Trophoblast cell (in vitro differentiated cells and primary cell): ENCODE measurements at regions not wholly inside any gene's neighbourhood (a gene's known extent, or its start where the extent isn't known, plus 50 kb on each side); places are given as distances from the start of the nearest gene placed in this dataset.

ENCODE experiments used
- DNase-seq, 2 donors: peaks; one replicate each; pipeline ENCODE4 v3.0.0-alpha.2; 2016
- H2AFZ ChIP-seq: 2 replicates; pipeline ENCODE4 v1.6.1; 2013; ENCODE audit warnings: low read length, moderate library complexity, mild to moderate bottlenecking; ENCODE audit not compliant: insufficient read depth, poor library complexity
- H2AK5ac ChIP-seq: 2 replicates; pipeline ENCODE4 v1.6.1; 2013; ENCODE audit warnings: mild to moderate bottlenecking, low read length
- H2BK120ac ChIP-seq: 2 replicates; pipeline ENCODE4 v1.6.1; 2013; ENCODE audit warnings: low read length, mild to moderate bottlenecking, moderate library complexity; ENCODE audit not compliant: insufficient read depth, poor library complexity
- H2BK12ac ChIP-seq: 2 replicates; pipeline ENCODE4 v1.6.1; 2013; ENCODE audit warnings: mild to moderate bottlenecking, low read length, moderate library complexity
- H2BK5ac ChIP-seq: 2 replicates; pipeline ENCODE4 v1.6.1; 2013; ENCODE audit warnings: low read length, low read depth, moderate library complexity, mild to moderate bottlenecking; ENCODE audit not compliant: poor library complexity
- H3K14ac ChIP-seq: 2 replicates; pipeline ENCODE4 v1.6.1; 2013; ENCODE audit warnings: mild to moderate bottlenecking, low read length
- H3K18ac ChIP-seq: 2 replicates; pipeline ENCODE4 v1.6.1; 2013; ENCODE audit warnings: mild to moderate bottlenecking, low read length
- H3K23ac ChIP-seq: 2 replicates; pipeline ENCODE4 v1.6.1; 2013; ENCODE audit warnings: low read length
- H3K27ac ChIP-seq: 2 replicates; pipeline ENCODE4 v1.5.1; 2013; ENCODE audit warnings: low read depth, mild to moderate bottlenecking, inconsistent platforms, low read length, moderate library complexity
- H3K27me3 ChIP-seq: 2 replicates; pipeline ENCODE4 v1.6.1; 2013; ENCODE audit warnings: inconsistent platforms, mild to moderate bottlenecking, low read length, moderate library complexity; ENCODE audit not compliant: insufficient read depth
- H3K36me3 ChIP-seq, 2 experiments: 1 replicate in 1 of 2; 2 replicates in 1 of 2; pipeline ENCODE4 v1.6.1; 2013; ENCODE audit warnings: low read length in 2 of 2, mild to moderate bottlenecking in 2 of 2, moderate library complexity in 1 of 2; ENCODE audit not compliant: insufficient read depth in 2 of 2, control insufficient read depth in 1 of 2
- H3K4ac ChIP-seq: 2 replicates; pipeline ENCODE4 v1.6.1; 2013; ENCODE audit warnings: low read depth, mild to moderate bottlenecking, low read length, moderate library complexity
- H3K4me1 ChIP-seq, 2 experiments: 1 replicate in 1 of 2; 2 replicates in 1 of 2; pipeline ENCODE4 v1.6.1; 2013; ENCODE audit warnings: low read length in 2 of 2, mild to moderate bottlenecking in 2 of 2, moderate library complexity in 1 of 2; ENCODE audit not compliant: insufficient read depth in 2 of 2, control insufficient read depth in 1 of 2
- H3K4me2 ChIP-seq: 2 replicates; pipeline ENCODE4 v1.6.1; 2013; ENCODE audit warnings: inconsistent platforms, mild to moderate bottlenecking, low read length, moderate library complexity
- H3K4me3 ChIP-seq: 2 replicates; pipeline ENCODE4 v1.5.1; 2013; ENCODE audit warnings: mild to moderate bottlenecking, low read depth, low read length, inconsistent platforms
- H3K79me1 ChIP-seq: one replicate; pipeline ENCODE4 v1.6.1; 2013; ENCODE audit warnings: low read length
- H3K79me2 ChIP-seq: 2 replicates; pipeline ENCODE4 v1.6.1; 2013; ENCODE audit warnings: low read length, mild to moderate bottlenecking; ENCODE audit not compliant: control insufficient read depth, insufficient read depth, poor library complexity
- H3K9ac ChIP-seq: 2 replicates; pipeline ENCODE4 v1.6.1; 2013; ENCODE audit warnings: mild to moderate bottlenecking, low read length
- H3K9me3 ChIP-seq: 2 replicates; pipeline ENCODE4 v1.6.1; 2013; ENCODE audit warnings: low read depth, mild to moderate bottlenecking, control low read depth, inconsistent platforms, low read length; ENCODE audit not compliant: insufficient read depth
- H4K12ac ChIP-seq: 2 replicates; pipeline ENCODE4 v1.6.1; 2013; ENCODE audit warnings: low read depth, mild to moderate bottlenecking, low read length, moderate library complexity
- H4K8ac ChIP-seq: 2 replicates; pipeline ENCODE4 v1.6.1; 2013; ENCODE audit warnings: low read depth, mild to moderate bottlenecking, low read length, moderate library complexity
- H4K91ac ChIP-seq: one replicate; pipeline ENCODE4 v1.6.1; 2013; ENCODE audit warnings: low read depth, mild to moderate bottlenecking, low read length, moderate library complexity
- whole genome bisulfite sequencing: extraction: QIAGEN DNeasy Blood & Tissue Kit; methylation state at CpG from one replicate; pipeline ENCODE4 v1.1.7; 2013; ENCODE audit warnings: missing lambda C conversion rate; ENCODE audit not compliant: insufficient read length, insufficient coverage; ENCODE audit errors: extremely low coverage; 5-methylcytosine and 5-hydroxymethylcytosine counted together

DNA sequence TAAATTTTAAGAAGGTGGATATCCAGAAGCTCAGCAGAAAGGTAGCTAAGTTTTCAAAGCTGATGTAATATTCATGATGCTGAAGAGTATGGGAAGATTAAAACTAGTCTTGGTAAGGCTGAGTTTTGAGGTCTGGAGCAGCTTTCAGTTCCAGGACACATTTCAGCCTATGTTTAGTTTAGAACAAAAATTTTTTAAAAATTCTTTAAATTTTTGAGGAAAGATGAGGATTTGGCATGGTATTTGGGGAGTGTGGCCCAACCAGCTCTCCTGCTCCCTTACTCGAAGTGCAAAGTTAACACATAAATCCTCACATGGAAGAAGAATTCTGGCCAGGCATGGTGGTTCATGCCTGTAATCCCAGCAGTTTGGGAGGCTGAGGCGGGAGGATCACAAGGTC, 1039.1 kb downstream of the NAALADL2 start:
- H3K18ac ChIP-seq = no peak overlapping the region
- H3K27me3 ChIP-seq = no peaks in the 10 kb centered on the region
- H2BK5ac ChIP-seq = no peak overlapping the region
- no CpG with 5 or more reads among the region's 2 CpGs for WGBS
- no peak overlapping the region for H3K4me3 ChIP-seq
- no peak overlapping the region for H3K23ac ChIP-seq
- H3K14ac ChIP-seq = no peak overlapping the region
- H3K79me2 ChIP-seq = no peaks in the 10 kb centered on the region
- H3K9ac ChIP-seq = no peak overlapping the region
- no peak overlapping the region for H4K8ac ChIP-seq
- no peak overlapping the region for H4K12ac ChIP-seq
- no peaks in the 10 kb centered on the region for H3K4me1 ChIP-seq
- H3K4ac ChIP-seq = no peak overlapping the region
- no peaks in the 10 kb centered on the region for H3K79me1 ChIP-seq
- no peak overlapping the region for H2AFZ ChIP-seq
- H4K91ac ChIP-seq = no peak overlapping the region
- no peaks in the 10 kb centered on the region for H3K9me3 ChIP-seq
- DNase-seq = peak; percentile 2 to 47
- H2BK120ac ChIP-seq = no peak overlapping the region
- H2AK5ac ChIP-seq = no peak overlapping the region
- H3K4me2 ChIP-seq = no peak overlapping the region
- no peak overlapping the region for H2BK12ac ChIP-seq
- no peak overlapping the region for H3K27ac ChIP-seq
- H3K36me3 ChIP-seq = no peaks in the 10 kb centered on the region

DNA sequence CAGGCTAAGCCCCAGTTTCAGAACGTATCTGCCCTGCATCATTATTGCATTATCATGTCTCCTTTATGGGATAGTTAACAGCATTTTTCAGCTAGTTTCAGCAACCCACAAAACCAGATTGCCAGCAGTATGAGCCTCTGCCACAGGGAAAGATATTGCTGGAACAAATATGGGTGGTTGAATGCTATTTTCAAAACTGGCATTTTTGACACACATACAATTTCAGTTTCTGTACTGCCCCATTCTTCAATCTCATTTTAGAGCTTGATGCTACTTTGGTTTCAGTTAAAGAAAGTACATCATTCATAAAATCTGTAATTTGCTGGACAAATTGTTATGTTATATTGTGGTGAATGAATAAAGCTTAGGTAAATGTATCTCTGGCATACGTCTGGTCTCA, 1037.5 kb downstream of the NAALADL2 start:
- DNase-seq = no peak
- Histone ChIP-seq H2BK12ac (no peak overlapping the region), H3K4me3 (no peak overlapping the region), H3K14ac (no peak overlapping the region), H3K9ac (no peak overlapping the region), H4K8ac (no peak overlapping the region), H3K9me3 (no peaks in the 10 kb centered on the region), H3K18ac (no peak overlapping the region), H3K4me2 (no peak overlapping the region), H3K27me3 (no peaks in the 10 kb centered on the region), H4K91ac (no peak overlapping the region), H3K79me2 (no peaks in the 10 kb centered on the region), H2BK5ac (no peak overlapping the region), H3K27ac (no peak overlapping the region), H2AK5ac (no peak overlapping the region), H2AFZ (no peak overlapping the region), H3K4ac (no peak overlapping the region), H2BK120ac (no peak overlapping the region), H3K23ac (no peak overlapping the region), H3K4me1 (no peaks in the 10 kb centered on the region), H4K12ac (no peak overlapping the region), H3K79me1 (no peaks in the 10 kb centered on the region), H3K36me3 (no peaks in the 10 kb centered on the region)
- WGBS = no CpG with 5 or more reads among the region's 2 CpGs

DNA sequence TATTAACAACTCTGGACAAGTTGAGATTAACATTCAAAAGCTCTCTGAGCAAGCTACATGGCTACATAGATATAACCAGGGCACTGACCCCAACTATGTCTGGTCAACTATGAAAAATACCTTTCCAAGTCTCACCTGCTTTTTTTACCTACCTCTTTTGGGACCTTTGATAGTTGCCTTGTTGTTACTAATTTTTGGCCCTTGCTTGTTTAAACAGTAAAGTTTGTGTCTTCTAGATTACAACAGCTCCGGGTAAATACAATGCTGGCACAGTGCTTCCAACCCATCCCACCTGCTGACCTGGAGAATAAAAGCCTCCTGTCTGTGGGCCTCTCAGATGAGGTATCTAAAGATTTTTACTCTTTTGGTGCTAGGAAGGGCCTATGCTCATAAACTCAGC, 1036.6 kb downstream of the NAALADL2 start:
- no peak overlapping the region for H3K14ac ChIP-seq
- no peak overlapping the region for H2BK12ac ChIP-seq
- no peaks in the 10 kb centered on the region for H3K4me1 ChIP-seq
- no peak overlapping the region for H3K27ac ChIP-seq
- H3K9me3 ChIP-seq = no peaks in the 10 kb centered on the region
- no peak overlapping the region for H4K91ac ChIP-seq
- no peak overlapping the region for H3K9ac ChIP-seq
- H3K36me3 ChIP-seq = no peaks in the 10 kb centered on the region
- no peak overlapping the region for H3K23ac ChIP-seq
- H2BK5ac ChIP-seq = no peak overlapping the region
- H4K8ac ChIP-seq = no peak overlapping the region
- H2AFZ ChIP-seq = no peak overlapping the region
- no peak overlapping the region for H3K4me2 ChIP-seq
- H3K4ac ChIP-seq = no peak overlapping the region
- H2BK120ac ChIP-seq = no peak overlapping the region
- DNase-seq = no peak
- WGBS = no CpG with 5 or more reads among the region's 1 CpG
- H2AK5ac ChIP-seq = peak overlapping the region; percentile 47
- H3K4me3 ChIP-seq = no peak overlapping the region
- H3K79me2 ChIP-seq = no peaks in the 10 kb centered on the region
- no peak overlapping the region for H4K12ac ChIP-seq
- H3K27me3 ChIP-seq = no peaks in the 10 kb centered on the region
- H3K18ac ChIP-seq = no peak overlapping the region
- no peaks in the 10 kb centered on the region for H3K79me1 ChIP-seq

DNA sequence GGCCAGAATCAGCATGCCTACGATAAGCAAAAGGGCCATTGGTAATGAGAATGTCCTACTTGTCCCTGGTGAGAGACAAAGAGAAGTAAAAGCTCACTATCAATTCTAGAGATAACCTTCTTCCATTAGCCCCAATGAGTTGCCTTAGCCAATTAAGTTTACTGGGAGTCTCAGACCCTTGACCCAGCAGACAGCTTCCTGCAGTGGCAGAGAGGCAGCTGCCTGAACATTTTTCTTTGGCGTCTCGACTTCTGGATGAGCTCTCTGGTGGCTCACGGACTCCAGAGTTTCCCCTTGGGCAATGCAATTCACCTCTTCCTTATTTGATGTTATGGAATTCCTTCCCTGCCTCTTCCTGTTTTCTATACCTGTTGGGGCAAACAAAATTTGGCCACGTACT, 1034.4 kb downstream of the NAALADL2 start:
- H3K23ac ChIP-seq = no peak overlapping the region
- no CpG with 5 or more reads among the region's 5 CpGs for WGBS
- no peaks in the 10 kb centered on the region for H3K27me3 ChIP-seq
- no peak for DNase-seq
- no peak overlapping the region for H2BK12ac ChIP-seq
- no peak overlapping the region for H4K91ac ChIP-seq
- no peak overlapping the region for H2BK120ac ChIP-seq
- no peaks in the 10 kb centered on the region for H3K36me3 ChIP-seq
- no peaks in the 10 kb centered on the region for H3K79me2 ChIP-seq
- H2BK5ac ChIP-seq = no peak overlapping the region
- no peaks in the 10 kb centered on the region for H3K79me1 ChIP-seq
- no peak overlapping the region for H4K12ac ChIP-seq
- H3K27ac ChIP-seq = peak overlapping the region; percentile 57
- no peaks in the 10 kb centered on the region for H3K9me3 ChIP-seq
- H3K4me3 ChIP-seq = no peak overlapping the region
- no peak overlapping the region for H3K18ac ChIP-seq
- H2AK5ac ChIP-seq = no peak overlapping the region
- H3K14ac ChIP-seq = no peak overlapping the region
- H3K4ac ChIP-seq = no peak overlapping the region
- no peak overlapping the region for H3K9ac ChIP-seq
- H2AFZ ChIP-seq = no peak overlapping the region
- no peaks in the 10 kb centered on the region for H3K4me1 ChIP-seq
- no peak overlapping the region for H3K4me2 ChIP-seq
- H4K8ac ChIP-seq = no peak overlapping the region
